OCI-LY3 (cell line): ENCODE measurements at regions not wholly inside any gene's neighbourhood (a gene's known extent, or its start where the extent isn't known, plus 50 kb on each side); places are given as distances from the start of the nearest gene placed in this dataset.

ENCODE experiments used
- EZH2phosphoT487 ChIP-seq: fragments of 200-600 bp; shearing (Covaris generic); IDR thresholded peaks from 2 replicates; pipeline ENCODE4 v1.6.1; 2018; ENCODE audit warnings: antibody characterized with exemption, mixed run types, low read depth
- TF ChIP-seq, protein P1 (sequence below): fragments of 200-600, 300-600 bp; sonication (generic); IDR thresholded peaks from 2 replicates; pipeline ENCODE4 v1.5.1; 2014; ENCODE audit warnings: antibody characterized with exemption, low read length, low read depth

DNA sequence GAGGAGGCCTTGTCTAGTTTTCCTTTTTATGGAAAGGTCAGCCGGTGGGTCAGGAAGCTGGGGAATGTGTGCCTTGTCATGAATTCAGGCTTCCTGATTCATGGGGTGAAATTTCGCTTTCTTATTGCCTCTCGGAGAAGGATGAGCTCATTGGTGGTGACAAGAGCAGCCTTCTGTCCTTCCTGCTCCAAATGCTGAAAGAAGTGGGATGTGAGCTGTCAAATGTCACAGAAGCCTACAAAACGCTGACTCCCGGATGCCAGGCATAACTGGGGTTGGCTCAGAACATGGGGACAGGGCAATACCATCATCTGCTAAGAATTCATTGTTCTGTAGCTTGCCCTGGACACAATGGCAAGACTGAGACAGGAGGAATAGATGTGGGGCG is 55.8 kb upstream of the FAM136A start:
- TF ChIP-seq, protein P1, sequence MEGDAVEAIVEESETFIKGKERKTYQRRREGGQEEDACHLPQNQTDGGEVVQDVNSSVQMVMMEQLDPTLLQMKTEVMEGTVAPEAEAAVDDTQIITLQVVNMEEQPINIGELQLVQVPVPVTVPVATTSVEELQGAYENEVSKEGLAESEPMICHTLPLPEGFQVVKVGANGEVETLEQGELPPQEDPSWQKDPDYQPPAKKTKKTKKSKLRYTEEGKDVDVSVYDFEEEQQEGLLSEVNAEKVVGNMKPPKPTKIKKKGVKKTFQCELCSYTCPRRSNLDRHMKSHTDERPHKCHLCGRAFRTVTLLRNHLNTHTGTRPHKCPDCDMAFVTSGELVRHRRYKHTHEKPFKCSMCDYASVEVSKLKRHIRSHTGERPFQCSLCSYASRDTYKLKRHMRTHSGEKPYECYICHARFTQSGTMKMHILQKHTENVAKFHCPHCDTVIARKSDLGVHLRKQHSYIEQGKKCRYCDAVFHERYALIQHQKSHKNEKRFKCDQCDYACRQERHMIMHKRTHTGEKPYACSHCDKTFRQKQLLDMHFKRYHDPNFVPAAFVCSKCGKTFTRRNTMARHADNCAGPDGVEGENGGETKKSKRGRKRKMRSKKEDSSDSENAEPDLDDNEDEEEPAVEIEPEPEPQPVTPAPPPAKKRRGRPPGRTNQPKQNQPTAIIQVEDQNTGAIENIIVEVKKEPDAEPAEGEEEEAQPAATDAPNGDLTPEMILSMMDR = no peak
- TF ChIP-seq EZH2phosphoT487 = no peak
